NB4 (cell line): ENCODE measurements at regions not wholly inside any gene's neighbourhood (a gene's known extent, or its start where the extent isn't known, plus 50 kb on each side); places are given as distances from the start of the nearest gene placed in this dataset.

Experiments used
- MYC ChIP-seq: IDR thresholded peaks from 2 replicates; pipeline ENCODE4 v1.6.1; 2011; ENCODE audit warnings: low read depth, low read length
- POLR2A ChIP-seq: IDR thresholded peaks from 2 replicates; pipeline ENCODE4 v1.6.1; 2011; ENCODE audit warnings: mild to moderate bottlenecking; ENCODE audit not compliant: insufficient read length; ENCODE audit errors: extremely low read depth
- TF ChIP-seq, protein P1 (sequence below): IDR thresholded peaks from one replicate; pipeline ENCODE4 v1.5.1; 2012; ENCODE audit warnings: low read depth, low read length
- TF ChIP-seq, protein P2 (sequence below): IDR thresholded peaks from 2 replicates; pipeline ENCODE4 v1.6.1; 2011; ENCODE audit warnings: low read depth, low read length

DNA sequence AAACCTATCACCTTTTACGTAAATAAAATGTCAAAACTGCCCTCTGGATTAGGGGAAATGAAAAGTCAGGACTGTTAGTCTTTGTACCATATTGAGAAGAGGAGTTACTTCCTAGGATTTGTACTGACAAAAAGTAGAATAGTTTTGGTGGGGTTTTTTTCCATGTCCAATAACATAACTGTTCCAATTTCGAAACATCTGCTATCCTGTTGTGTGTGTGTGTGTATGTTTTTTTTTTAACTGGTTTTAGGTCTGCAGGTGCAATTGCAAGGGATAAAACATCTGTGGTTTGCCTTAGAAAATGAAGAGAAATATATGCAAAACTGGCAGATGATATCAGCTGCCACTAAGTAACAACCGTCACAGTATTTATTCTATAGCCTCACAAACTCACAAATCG is 506.8 kb downstream of the NFIB start:
- no peak for TF ChIP-seq POLR2A
- TF ChIP-seq, protein P1, sequence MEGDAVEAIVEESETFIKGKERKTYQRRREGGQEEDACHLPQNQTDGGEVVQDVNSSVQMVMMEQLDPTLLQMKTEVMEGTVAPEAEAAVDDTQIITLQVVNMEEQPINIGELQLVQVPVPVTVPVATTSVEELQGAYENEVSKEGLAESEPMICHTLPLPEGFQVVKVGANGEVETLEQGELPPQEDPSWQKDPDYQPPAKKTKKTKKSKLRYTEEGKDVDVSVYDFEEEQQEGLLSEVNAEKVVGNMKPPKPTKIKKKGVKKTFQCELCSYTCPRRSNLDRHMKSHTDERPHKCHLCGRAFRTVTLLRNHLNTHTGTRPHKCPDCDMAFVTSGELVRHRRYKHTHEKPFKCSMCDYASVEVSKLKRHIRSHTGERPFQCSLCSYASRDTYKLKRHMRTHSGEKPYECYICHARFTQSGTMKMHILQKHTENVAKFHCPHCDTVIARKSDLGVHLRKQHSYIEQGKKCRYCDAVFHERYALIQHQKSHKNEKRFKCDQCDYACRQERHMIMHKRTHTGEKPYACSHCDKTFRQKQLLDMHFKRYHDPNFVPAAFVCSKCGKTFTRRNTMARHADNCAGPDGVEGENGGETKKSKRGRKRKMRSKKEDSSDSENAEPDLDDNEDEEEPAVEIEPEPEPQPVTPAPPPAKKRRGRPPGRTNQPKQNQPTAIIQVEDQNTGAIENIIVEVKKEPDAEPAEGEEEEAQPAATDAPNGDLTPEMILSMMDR = no peak
- no peak for TF ChIP-seq MYC
- TF ChIP-seq, protein P2, sequence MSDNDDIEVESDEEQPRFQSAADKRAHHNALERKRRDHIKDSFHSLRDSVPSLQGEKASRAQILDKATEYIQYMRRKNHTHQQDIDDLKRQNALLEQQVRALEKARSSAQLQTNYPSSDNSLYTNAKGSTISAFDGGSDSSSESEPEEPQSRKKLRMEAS = no peak
